HEK293 (cell line): ENCODE measurements at regions not wholly inside any gene's neighbourhood (a gene's known extent, or its start where the extent isn't known, plus 50 kb on each side); places are given as distances from the start of the nearest gene placed in this dataset.

Experiments
- BCL11A ChIP-seq: fragments of 450-650 bp; formaldehyde crosslinking; IDR thresholded peaks from 2 replicates; pipeline ENCODE4 v1.5.1; 2016; ENCODE audit warnings: low read depth, missing biosample characterization, missing genetic modification characterization
- CTCF ChIP-seq: fragments of 450-650 bp; formaldehyde crosslinking; IDR thresholded peaks from 2 replicates; pipeline ENCODE4 v1.5.1; 2016; ENCODE audit warnings: missing biosample characterization, missing genetic modification characterization
- ZBTB21 ChIP-seq: fragments of 450-650 bp; formaldehyde crosslinking; IDR thresholded peaks from 2 replicates; pipeline ENCODE4 v1.5.1; 2017; ENCODE audit warnings: missing biosample characterization, missing genetic modification characterization
- ZNF16 ChIP-seq: fragments of 450-650 bp; formaldehyde crosslinking; IDR thresholded peaks from 2 replicates; pipeline ENCODE4 v1.5.1; 2016; ENCODE audit warnings: low read depth, missing biosample characterization, missing genetic modification characterization
- ZNF184 ChIP-seq: fragments of 450-650 bp; IDR thresholded peaks from 2 replicates; pipeline ENCODE4 v1.5.1; 2018; ENCODE audit warnings: missing biosample characterization, mild to moderate bottlenecking, missing genetic modification characterization
- ZNF202 ChIP-seq: fragments of 450-650 bp; formaldehyde crosslinking; IDR thresholded peaks from 2 replicates; pipeline ENCODE4 v1.5.1; 2016; ENCODE audit warnings: missing biosample characterization, missing genetic modification characterization, borderline replicate concordance
- ZNF311 ChIP-seq: fragments of 450-650 bp; formaldehyde crosslinking; IDR thresholded peaks from 2 replicates; pipeline ENCODE4 v1.5.1; 2017; ENCODE audit warnings: missing biosample characterization, missing genetic modification characterization, borderline replicate concordance
- ZNF398 ChIP-seq: fragments of 450-650 bp; formaldehyde crosslinking; IDR thresholded peaks from 2 replicates; pipeline ENCODE4 v1.5.1; 2017; ENCODE audit warnings: missing biosample characterization, missing genetic modification characterization
- ZNF530 ChIP-seq: fragments of 450-650 bp; formaldehyde crosslinking; IDR thresholded peaks from 2 replicates; pipeline ENCODE4 v1.5.1; 2016; ENCODE audit warnings: low read depth, missing biosample characterization, missing genetic modification characterization
- ZNF580 ChIP-seq: fragments of 450-650 bp; formaldehyde crosslinking; IDR thresholded peaks from 2 replicates; pipeline ENCODE4 v1.5.1; 2016; ENCODE audit warnings: missing biosample characterization, missing genetic modification characterization
- ZNF660 ChIP-seq: fragments of 450-650 bp; IDR thresholded peaks from 2 replicates; pipeline ENCODE4 v1.5.1; 2018; ENCODE audit warnings: missing biosample characterization, mild to moderate bottlenecking, missing genetic modification characterization
- ZNF670 ChIP-seq: fragments of 450-650 bp; formaldehyde crosslinking; IDR thresholded peaks from 2 replicates; pipeline ENCODE4 v1.5.1; 2016; ENCODE audit warnings: missing biosample characterization, missing genetic modification characterization, low read depth
- ZNF707 ChIP-seq: fragments of 450-650 bp; formaldehyde crosslinking; IDR thresholded peaks from 2 replicates; pipeline ENCODE4 v1.5.1; 2016; ENCODE audit warnings: missing biosample characterization, missing genetic modification characterization

DNA sequence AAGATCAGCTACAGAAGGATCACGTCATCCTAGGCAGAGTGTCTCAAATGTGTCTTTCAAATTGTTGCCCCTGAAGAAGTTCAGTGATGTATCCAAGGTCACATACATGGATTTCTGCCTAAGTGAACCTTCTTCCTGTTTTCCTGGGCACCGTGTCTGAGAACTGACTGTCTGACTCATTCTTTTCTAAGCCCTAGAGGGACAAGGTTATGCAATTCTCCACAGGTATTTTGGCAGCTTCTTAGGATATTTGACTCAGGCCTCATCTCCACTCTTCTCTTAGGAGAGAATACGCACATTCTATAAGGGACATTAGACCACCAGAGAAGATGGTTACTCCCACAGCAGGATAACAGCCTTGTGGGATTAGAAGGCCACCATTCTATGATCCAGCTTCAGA, 391.9 kb upstream of the THBS1 start:
- TF ChIP-seq ZNF398 (tag by site-specific recombination) (no peak), CTCF (no peak), ZNF311 (tag by site-specific recombination) (no peak), ZNF660 (no peak), ZNF202 (tag by site-specific recombination) (no peak), ZNF670 (tag by site-specific recombination) (no peak), ZNF184 (tag by site-specific recombination) (no peak), ZNF530 (tag by site-specific recombination) (no peak), ZBTB21 (tag by site-specific recombination) (no peak), ZNF707 (tag by site-specific recombination) (no peak), ZNF580 (no peak), BCL11A (tag by site-specific recombination) (no peak), ZNF16 (tag by site-specific recombination) (no peak)
